Uterus (tissue), 3 donors: ENCODE measurements at regions not wholly inside any gene's neighbourhood (a gene's known extent, or its start where the extent isn't known, plus 50 kb on each side); places are given as distances from the start of the nearest gene placed in this dataset.

Source experiments
- DNase-seq, 2 donors: peaks; one replicate each; pipeline ENCODE4 v3.0.0-alpha.2; 2019 to 2020
- H3K27ac ChIP-seq, 2 donors: fragments of 200-600 bp; sonication (generic); 1 replicate in 1 of 2; 2 replicates in 1 of 2; pipeline ENCODE4 v1.5.1; 2016 to 2018
- H3K27me3 ChIP-seq, 2 donors: fragments of 200-600 bp; sonication (generic); one replicate each; pipeline ENCODE4 v1.5.1; 2018 to 2019; ENCODE audit warnings: control low read depth in 1 of 2
- H3K36me3 ChIP-seq, 2 donors: fragments of 200-600 bp; sonication (generic); one replicate each; pipeline ENCODE4 v1.5.1; 2019; ENCODE audit warnings: control low read depth in 1 of 2
- H3K4me1 ChIP-seq, 2 donors: fragments of 200-600 bp; sonication (generic); one replicate each; pipeline ENCODE4 v1.5.1; 2018 to 2019; ENCODE audit warnings: control low read depth in 1 of 2
- H3K4me3 ChIP-seq, 2 donors: fragments of 200-600 bp; sonication (generic); 1 replicate in 1 of 2; 2 replicates in 1 of 2; pipeline ENCODE4 v1.5.1; 2018 to 2019; ENCODE audit warnings: mild to moderate bottlenecking in 1 of 2
- H3K9me3 ChIP-seq, 2 donors: fragments of 200-600 bp; sonication (generic); one replicate each; pipeline ENCODE4 v1.5.1; 2019; ENCODE audit warnings: control low read depth in 1 of 2
- CTCF ChIP-seq, 4 experiments: fragments of 200-600 bp in 2 of 4; fragments of 450-650 bp in 2 of 4; sonication (generic) in 2 of 4; IDR thresholded peaks; one replicate each; pipeline ENCODE4 v1.5.1; 2016 to 2019; ENCODE audit warnings: antibody characterized with exemption in 4 of 4, mild to moderate bottlenecking in 2 of 4, moderate library complexity in 1 of 4
- POLR2A ChIP-seq, 2 donors: fragments of 450-650 bp; IDR thresholded peaks; one replicate each; pipeline ENCODE4 v1.6.1; 2016; ENCODE audit warnings: antibody characterized with exemption in 2 of 2, mild to moderate bottlenecking in 1 of 2, moderate library complexity in 1 of 2
- intact Hi-C: fragments of 100-400 bp; cut with DNase I; formaldehyde crosslinking; loops from one replicate; pipeline ENCODE4 v1.15.1; 2023; ENCODE audit warnings: low total_unique reads
- donor health status: DM: yes; HTN: yes; CAD: no.

DNA sequence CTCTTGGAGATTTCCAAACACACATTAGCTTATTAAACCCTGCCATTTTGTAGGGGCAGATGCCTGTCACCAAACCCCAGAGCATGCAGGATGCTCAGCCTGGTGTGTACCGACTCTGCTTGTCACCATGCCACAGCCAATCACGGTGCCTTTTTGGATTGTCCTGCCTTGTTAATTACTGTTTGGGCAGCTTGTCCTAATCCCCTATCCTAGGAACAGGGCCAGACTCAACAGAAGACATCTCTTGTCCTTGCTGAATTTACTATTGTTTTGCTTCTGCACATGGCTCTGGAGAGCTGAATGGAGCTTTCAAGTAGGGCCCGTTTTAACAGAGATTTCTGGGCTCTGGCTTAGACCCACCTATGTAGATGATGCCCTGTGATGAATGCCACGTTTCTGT lies 388.5 kb downstream of the AACS start:
- no peaks in the 10 kb centered on the region for H3K9me3 ChIP-seq
- H3K4me1 ChIP-seq, result no peaks in the 10 kb centered on the region
- H3K27ac ChIP-seq, result no peak overlapping the region
- H3K4me3 ChIP-seq, result no peak overlapping the region
- DNase-seq, result no peak
- TF ChIP-seq CTCF (IDR thresholded peaks at IDR 0.05), result no peak
- no peak for TF ChIP-seq POLR2A (IDR thresholded peaks at IDR 0.05)
- no peaks in the 10 kb centered on the region for H3K27me3 ChIP-seq
- intact Hi-C loops, result no loop called here
- H3K36me3 ChIP-seq, result no peaks in the 10 kb centered on the region

DNA sequence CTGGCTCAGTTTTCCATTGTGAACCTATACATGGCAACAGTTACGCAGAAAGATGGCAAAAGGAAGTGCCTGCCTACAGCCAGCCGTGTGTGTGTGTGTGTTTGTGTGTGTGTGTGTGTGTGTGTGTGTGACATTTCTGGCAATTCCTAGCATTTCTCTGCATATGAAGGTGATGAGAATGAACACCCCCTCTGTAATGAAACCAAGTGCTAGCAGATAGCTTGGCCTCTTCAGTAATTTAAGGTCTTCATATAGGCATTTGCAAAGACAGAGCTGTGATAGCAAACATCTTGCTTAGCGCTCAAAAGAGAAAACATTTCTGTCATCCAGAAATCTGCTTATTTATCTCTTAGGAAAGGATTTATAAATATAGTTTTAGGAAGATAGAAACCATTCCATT lies 389.1 kb downstream of the AACS start:
- Histone ChIP-seq H3K27me3 (no peaks in the 10 kb centered on the region), H3K4me3 (no peak overlapping the region), H3K4me1 (no peaks in the 10 kb centered on the region), H3K27ac (no peak overlapping the region), H3K9me3 (no peaks in the 10 kb centered on the region), H3K36me3 (no peaks in the 10 kb centered on the region)
- TF ChIP-seq POLR2A (IDR thresholded peaks at IDR 0.05) (no peak), CTCF (IDR thresholded peaks at IDR 0.05) (no peak)
- DNase-seq, result no peak
- intact Hi-C loops, result no loop called here

DNA sequence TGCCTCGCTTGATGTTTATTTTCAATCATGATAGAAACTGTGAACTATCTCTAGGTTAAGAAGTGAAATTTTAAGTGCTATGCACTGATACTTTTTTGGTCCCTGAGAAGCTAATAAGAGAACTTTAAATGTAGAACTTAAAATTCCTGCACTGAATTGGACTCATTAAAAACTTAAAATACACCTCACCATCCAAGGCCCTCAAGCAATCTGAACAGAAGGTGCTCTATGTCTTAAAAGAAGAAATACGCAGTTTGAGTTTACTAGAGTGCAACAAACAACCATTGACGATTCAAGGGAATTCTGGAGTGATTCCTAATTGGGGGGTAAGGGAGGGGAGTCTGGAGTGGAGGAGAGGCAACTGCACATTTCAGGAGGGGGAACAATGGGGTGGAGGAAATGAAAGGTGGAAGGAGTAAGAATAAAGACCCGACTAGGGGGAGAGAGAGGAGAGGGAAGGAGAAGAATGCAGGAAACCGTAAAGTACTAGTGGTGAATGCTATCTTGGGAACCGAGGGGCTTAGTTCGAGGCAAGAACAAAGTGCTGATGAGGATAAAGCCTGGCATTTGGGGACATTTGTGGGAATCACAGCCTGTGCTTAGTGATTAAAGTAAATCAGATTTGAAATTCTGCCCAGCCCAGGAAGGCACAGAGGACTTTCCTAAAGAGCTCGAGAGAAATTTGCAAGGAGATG lies 389.7 kb downstream of the AACS start:
- no peak for DNase-seq
- H3K4me1 ChIP-seq, result no peaks in the 10 kb centered on the region
- TF ChIP-seq CTCF (IDR thresholded peaks at IDR 0.05) (no peak), POLR2A (IDR thresholded peaks at IDR 0.05) (no peak)
- no peaks in the 10 kb centered on the region for H3K36me3 ChIP-seq
- no peaks in the 10 kb centered on the region for H3K27me3 ChIP-seq
- no peaks in the 10 kb centered on the region for H3K9me3 ChIP-seq
- H3K4me3 ChIP-seq, result no peak overlapping the region
- H3K27ac ChIP-seq, result no peak overlapping the region
- intact Hi-C loops, result no loop called here

DNA sequence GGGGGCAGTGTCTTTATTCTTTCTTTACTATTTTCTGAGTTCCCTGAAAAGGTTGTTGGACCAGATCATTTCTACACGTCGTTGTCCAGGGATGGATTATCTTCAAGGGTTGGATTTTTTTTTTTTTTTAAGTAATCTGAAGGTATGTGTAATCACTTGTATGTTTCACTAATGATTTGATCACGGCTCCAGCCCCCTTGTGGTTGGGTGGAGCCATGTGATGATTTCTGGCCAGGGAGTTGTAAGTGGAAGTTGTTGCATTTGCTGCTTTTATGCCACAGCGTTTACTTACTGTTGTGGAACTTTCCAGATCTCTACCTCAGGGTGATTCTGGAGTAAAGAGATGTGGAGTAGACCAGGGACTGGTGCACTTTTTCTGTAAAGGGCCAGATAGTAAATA lies 390.3 kb downstream of the AACS start:
- no peak for TF ChIP-seq CTCF (IDR thresholded peaks at IDR 0.05)
- no peak for TF ChIP-seq POLR2A (IDR thresholded peaks at IDR 0.05)
- H3K9me3 ChIP-seq, result no peaks in the 10 kb centered on the region
- H3K4me1 ChIP-seq, result no peaks in the 10 kb centered on the region
- H3K27me3 ChIP-seq, result no peaks in the 10 kb centered on the region
- no peak for DNase-seq
- no peaks in the 10 kb centered on the region for H3K36me3 ChIP-seq
- no peak overlapping the region for H3K4me3 ChIP-seq
- intact Hi-C loops, result no loop called here
- no peak overlapping the region for H3K27ac ChIP-seq

DNA sequence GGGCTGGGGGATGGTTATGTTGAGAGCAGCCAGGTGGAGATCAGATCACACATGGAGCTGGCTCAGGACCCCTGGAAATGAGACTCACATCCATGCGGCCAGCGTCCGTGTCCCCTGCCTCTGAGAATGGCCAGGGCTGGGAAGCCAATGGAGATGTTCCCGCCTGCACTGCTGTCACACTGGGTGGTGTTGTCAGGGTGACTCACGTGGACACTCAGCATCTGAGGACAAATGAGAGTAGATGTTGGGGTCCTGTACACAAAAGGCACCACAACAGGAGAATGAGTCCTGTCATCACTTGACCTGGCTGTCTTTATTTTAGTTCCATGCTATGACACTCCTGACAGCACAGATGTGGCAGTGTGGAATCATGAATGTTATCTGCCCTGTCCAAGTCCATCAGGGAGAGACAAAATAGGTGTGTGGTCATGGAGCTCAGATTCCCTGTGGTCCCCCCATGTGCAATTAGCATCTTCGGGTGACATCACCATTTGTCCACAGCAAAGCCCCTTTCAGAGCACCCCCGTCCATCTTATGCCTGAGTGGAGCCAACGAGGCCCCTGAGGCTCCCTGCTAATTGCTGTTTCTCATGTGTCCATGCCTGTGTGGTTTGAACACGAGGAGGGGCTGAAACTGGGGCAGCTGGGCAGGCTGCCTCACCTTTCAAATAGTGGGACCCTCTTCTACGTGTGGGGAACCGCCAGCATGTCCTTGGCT lies 393.5 kb downstream of the AACS start:
- no peaks in the 10 kb centered on the region for H3K4me1 ChIP-seq
- H3K27ac ChIP-seq, result no peak overlapping the region
- H3K36me3 ChIP-seq, result no peaks in the 10 kb centered on the region
- intact Hi-C loops, result no loop called here
- H3K4me3 ChIP-seq, result no peak overlapping the region
- no peaks in the 10 kb centered on the region for H3K27me3 ChIP-seq
- DNase-seq, result no peak
- no peaks in the 10 kb centered on the region for H3K9me3 ChIP-seq
- no peak for TF ChIP-seq CTCF (IDR thresholded peaks at IDR 0.05)
- no peak for TF ChIP-seq POLR2A (IDR thresholded peaks at IDR 0.05)
